B cell (primary cell): ENCODE measurements at regions not wholly inside any gene's neighbourhood (a gene's known extent, or its start where the extent isn't known, plus 50 kb on each side); places are given as distances from the start of the nearest gene placed in this dataset.

Experiments used
- ATAC-seq: fragments of 200-7000 bp; cut with Tn5 transposase; one replicate; pipeline ENCODE4 v1.10.0; 2021; ENCODE audit warnings: low read depth, mild to moderate bottlenecking, moderate number of reproducible peaks, moderate library complexity
- CTCF ChIA-PET: fragments of 350-600 bp; sonication (Branson Sonifier 250); formaldehyde crosslinking; loops from one replicate; lab custom pipeline; 2021; ENCODE audit warnings: antibody characterized with exemption, inconsistent platforms; lab: Charles Lee
- POLR2A ChIA-PET: fragments of 350-600 bp; sonication (Branson Sonifier 250); formaldehyde crosslinking; loops from one replicate; lab custom pipeline; 2021; ENCODE audit warnings: antibody characterized with exemption; lab: Charles Lee
- DNase-seq: peaks from one replicate; pipeline ENCODE4 v3.0.0; 2013
- H2AFZ ChIP-seq: 2 replicates; pipeline ENCODE4 v1.6.1; 2012; ENCODE audit warnings: mild to moderate bottlenecking, low read depth, low read length; ENCODE audit not compliant: insufficient read depth, poor library complexity, severe bottlenecking
- H3K27ac ChIP-seq, 2 donors: 1 replicate in 1 of 2; 2 replicates in 1 of 2; pipeline ENCODE4 v1.5.1; 2012 to 2013; ENCODE audit warnings: low read length in 2 of 2, mild to moderate bottlenecking in 2 of 2, moderate library complexity in 1 of 2
- H3K27me3 ChIP-seq, 4 experiments: fragments of 200-600 bp in 1 of 4; sonication (generic) in 1 of 4; replicated peaks in 1 of 4; 1 replicate in 2 of 4; 2 replicates in 2 of 4; pipeline versions ENCODE4 v1.6.1 to v1.7.0; 2013 to 2016; ENCODE audit warnings: low read length in 3 of 4, mild to moderate bottlenecking in 2 of 4, mixed read lengths in 1 of 4, moderate library complexity in 1 of 4; ENCODE audit not compliant: insufficient read depth in 4 of 4, control insufficient read depth in 3 of 4; ENCODE audit errors: control extremely low read depth in 1 of 4
- H3K36me3 ChIP-seq, 2 experiments: replicated peaks in 1 of 2; 1 replicate in 1 of 2; 2 replicates in 1 of 2; pipeline versions ENCODE4 v1.6.1 to v1.7.1; 2013; ENCODE audit warnings: low read length in 1 of 2; ENCODE audit not compliant: insufficient read depth in 2 of 2, control insufficient read depth in 1 of 2; ENCODE audit errors: control extremely low read depth in 1 of 2, extremely low read depth in 1 of 2
- H3K4me1 ChIP-seq, 2 donors: fragments of 200-600 bp in 1 of 2; sonication (generic) in 1 of 2; 1 replicate in 1 of 2; 2 replicates in 1 of 2; pipeline versions ENCODE4 v1.5.1 to v1.6.1; 2013 to 2017; ENCODE audit warnings: low read length in 2 of 2; ENCODE audit not compliant: control insufficient read depth in 2 of 2, insufficient read depth in 2 of 2
- H3K4me2 ChIP-seq: replicated peaks from 2 replicates; pipeline ENCODE3; 2012; ENCODE audit warnings: mild to moderate bottlenecking, low read depth, low read length; ENCODE audit not compliant: poor library complexity, severe bottlenecking
- H3K4me3 ChIP-seq, 5 experiments: fragments of 200-600 bp in 1 of 5; sonication (generic) in 1 of 5; 1 replicate in 3 of 5; 2 replicates in 2 of 5; pipeline versions ENCODE4 v1.5.1 to v1.7.0; 2011 to 2016; ENCODE audit warnings: low read length in 4 of 5, mild to moderate bottlenecking in 4 of 5, low read depth in 2 of 5, control low read depth in 1 of 5, moderate library complexity in 1 of 5; ENCODE audit not compliant: insufficient read depth in 1 of 5; ENCODE audit errors: control extremely low read depth in 1 of 5, extremely low read depth in 1 of 5
- H3K79me2 ChIP-seq: fragments of 200-600 bp; sonication (generic); one replicate; pipeline ENCODE4 v1.6.0; 2016; ENCODE audit warnings: low read length; ENCODE audit not compliant: control insufficient read depth, insufficient read depth
- H3K9ac ChIP-seq: fragments of 200-600 bp; sonication (generic); 2 replicates; pipeline ENCODE4 v1.6.1; 2017; ENCODE audit warnings: mild to moderate bottlenecking, low read length, moderate library complexity
- H3K9me3 ChIP-seq, 3 donors: one replicate each; pipeline versions ENCODE4 v1.6.1 to v1.7.1; 2013; ENCODE audit warnings: low read length in 2 of 3; ENCODE audit not compliant: control insufficient read depth in 2 of 3, insufficient read depth in 1 of 3; ENCODE audit errors: control extremely low read depth in 1 of 3
- H4K20me1 ChIP-seq: 2 replicates; pipeline ENCODE4 v1.6.0; 2012; ENCODE audit warnings: mild to moderate bottlenecking, low read length; ENCODE audit not compliant: insufficient read depth, control insufficient read depth, poor library complexity, severe bottlenecking
- H3K27ac Mint-ChIP-seq: one replicate; pipeline ENCODE4 v1.8.0; 2021; ENCODE audit warnings: mixed read lengths
- H3K27me3 Mint-ChIP-seq: one replicate; pipeline ENCODE4 v1.8.0; 2021; ENCODE audit warnings: mixed read lengths
- H3K4me1 Mint-ChIP-seq: one replicate; pipeline ENCODE4 v1.8.0; 2021; ENCODE audit warnings: mixed read lengths
- H3K4me3 Mint-ChIP-seq: one replicate; pipeline ENCODE4 v1.8.0; 2021; ENCODE audit warnings: mixed read lengths
- H3K9me3 Mint-ChIP-seq: one replicate; pipeline ENCODE4 v1.8.0; 2022; ENCODE audit warnings: mixed read lengths; ENCODE audit not compliant: insufficient read depth
- CTCF ChIP-seq: fragments of 200-600 bp; IDR thresholded peaks from one replicate; pipeline ENCODE4 v1.8.0; 2022; ENCODE audit warnings: antibody characterized with exemption, mild to moderate bottlenecking
- EZH2 ChIP-seq: IDR thresholded peaks from 2 replicates; pipeline ENCODE4 v1.6.1; 2012; ENCODE audit warnings: borderline replicate concordance, low read depth, mild to moderate bottlenecking, moderate library complexity, low read length; ENCODE audit not compliant: insufficient read depth, poor library complexity, severe bottlenecking
- WGBS: methylation state at CpG from one replicate; pipeline ENCODE4 v1.1.5; 2013; ENCODE audit warnings: missing lambda C conversion rate; ENCODE audit not compliant: insufficient coverage; 5-methylcytosine and 5-hydroxymethylcytosine counted together
- intact Hi-C: fragments of 100-400 bp; cut with micrococcal nuclease; formaldehyde crosslinking; loops from one replicate; pipeline ENCODE4 v1.10.0; 2022

- no peak overlapping the region for H3K4me3 Mint-ChIP-seq
- WGBS = 100% methylated on average over 10 of the region's 10 CpGs
- peaks cover 3% of the 10 kb centered on the region for H3K9me3 Mint-ChIP-seq
- H4K20me1 ChIP-seq = no peaks in the 10 kb centered on the region
- H3K27me3 Mint-ChIP-seq = peaks cover 5% of the 10 kb centered on the region
- POLR2A ChIA-PET = no interaction called here
- H3K4me1 ChIP-seq = no peaks in the 10 kb centered on the region
- no peak for ATAC-seq
- H3K4me3 ChIP-seq = no peak overlapping the region
- peaks cover 0 to 15% (median 0%) of the 10 kb centered on the region in 3 donors for H3K9me3 ChIP-seq
- H3K36me3 ChIP-seq = no peaks in the 10 kb centered on the region
- no peaks in the 10 kb centered on the region for H3K4me1 Mint-ChIP-seq
- H3K27ac ChIP-seq = no peak overlapping the region
- no peak overlapping the region for H3K9ac ChIP-seq
- TF ChIP-seq CTCF (no peak), EZH2 (no peak)
- no peak overlapping the region for H3K4me2 ChIP-seq
- no peaks in the 10 kb centered on the region for H3K27me3 ChIP-seq
- CTCF ChIA-PET = no interaction called here
- no peak overlapping the region for H3K27ac Mint-ChIP-seq
- H3K79me2 ChIP-seq = no peaks in the 10 kb centered on the region
- no peak for DNase-seq
- intact Hi-C loops = no loop called here
- no peak overlapping the region for H2AFZ ChIP-seq
These were observed 528.1 kb downstream of the CDH26 start for GRCh38 chr20:60486315-60486714.

DNA sequence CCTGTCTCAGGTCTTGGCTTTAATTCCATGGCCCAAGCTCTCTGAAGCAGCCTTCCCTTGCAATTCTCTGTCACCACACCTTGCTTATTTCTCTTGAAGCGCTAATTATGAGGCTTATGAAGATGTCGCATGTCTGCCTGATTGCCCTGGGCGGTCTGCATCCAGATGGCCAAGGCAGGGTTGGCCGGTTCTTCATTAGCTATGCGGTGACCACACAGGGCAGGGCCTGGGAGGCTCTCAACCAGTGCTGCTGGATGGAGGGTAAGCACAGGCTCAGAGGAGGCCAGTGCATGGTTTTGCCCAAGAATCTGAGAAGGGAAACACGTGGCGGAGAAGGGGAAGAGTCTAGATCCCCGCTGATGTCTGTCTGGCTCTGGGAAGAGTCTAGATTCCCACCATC lies 528.7 kb downstream of the CDH26 start:
- Histone ChIP-seq H2AFZ (no peak overlapping the region), H3K4me2 (no peak overlapping the region), H3K9me3 (peaks cover 0 to 11% (median 0%) of the 10 kb centered on the region in 3 donors), H4K20me1 (no peaks in the 10 kb centered on the region), H3K4me3 (no peak overlapping the region), H3K4me1 (no peaks in the 10 kb centered on the region), H3K9ac (no peak overlapping the region), H3K27ac (no peak overlapping the region), H3K27me3 (no peaks in the 10 kb centered on the region), H3K36me3 (no peaks in the 10 kb centered on the region), H3K79me2 (no peaks in the 10 kb centered on the region)
- TF ChIP-seq CTCF = no peak
- TF ChIP-seq EZH2 = no peak
- no peaks in the 10 kb centered on the region for H3K4me1 Mint-ChIP-seq
- no peak for ATAC-seq
- peaks cover 5% of the 10 kb centered on the region for H3K27me3 Mint-ChIP-seq
- H3K27ac Mint-ChIP-seq = no peak overlapping the region
- H3K9me3 Mint-ChIP-seq = peaks cover 3% of the 10 kb centered on the region
- intact Hi-C loops = no loop called here
- CTCF ChIA-PET = no interaction called here
- no peak for DNase-seq
- POLR2A ChIA-PET = no interaction called here
- H3K4me3 Mint-ChIP-seq = no peak overlapping the region
- 94% methylated on average over 7 of the region's 8 CpGs for WGBS
